Neural progenitor cell (in vitro differentiated cells): ENCODE measurements at regions not wholly inside any gene's neighbourhood (a gene's known extent, or its start where the extent isn't known, plus 50 kb on each side); places are given as distances from the start of the nearest gene placed in this dataset.

Source experiments
- EZH2 ChIP-seq: fragments of 200-600 bp; sonication (generic); IDR thresholded peaks from 2 replicates; pipeline ENCODE4 v1.6.1; 2017; ENCODE audit warnings: antibody characterized with exemption, mild to moderate bottlenecking, moderate library complexity
- EZH2phosphoT487 ChIP-seq: fragments of 200-600 bp; sonication (generic); IDR thresholded peaks from 2 replicates; pipeline ENCODE4 v1.6.1; 2017; ENCODE audit warnings: antibody characterized with exemption
- TF ChIP-seq, protein P1 (sequence below): fragments of 200-600 bp; sonication (generic); IDR thresholded peaks from 2 replicates; pipeline ENCODE4 v1.5.1; 2017; ENCODE audit warnings: antibody characterized with exemption, mild to moderate bottlenecking

DNA sequence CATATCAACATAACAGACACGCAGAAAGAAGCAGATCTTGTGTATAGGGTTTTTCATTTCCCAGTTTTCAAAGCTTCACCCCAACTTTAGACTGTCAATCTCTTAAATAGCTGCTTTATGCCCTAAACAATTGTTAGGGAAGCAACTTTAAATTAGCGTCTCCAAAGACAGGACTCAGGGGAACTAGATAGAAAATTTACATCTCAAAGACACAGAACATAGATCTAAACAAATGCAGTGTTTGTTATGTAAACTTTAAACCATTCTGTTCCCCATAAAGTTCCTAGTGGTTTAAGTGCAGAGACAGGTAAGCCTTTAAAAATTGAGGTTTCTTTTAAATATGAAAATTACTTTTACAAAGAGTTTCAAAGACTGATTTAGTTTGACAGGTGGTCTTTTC, 379.2 kb upstream of the GHITM start:
- TF ChIP-seq, protein P1, sequence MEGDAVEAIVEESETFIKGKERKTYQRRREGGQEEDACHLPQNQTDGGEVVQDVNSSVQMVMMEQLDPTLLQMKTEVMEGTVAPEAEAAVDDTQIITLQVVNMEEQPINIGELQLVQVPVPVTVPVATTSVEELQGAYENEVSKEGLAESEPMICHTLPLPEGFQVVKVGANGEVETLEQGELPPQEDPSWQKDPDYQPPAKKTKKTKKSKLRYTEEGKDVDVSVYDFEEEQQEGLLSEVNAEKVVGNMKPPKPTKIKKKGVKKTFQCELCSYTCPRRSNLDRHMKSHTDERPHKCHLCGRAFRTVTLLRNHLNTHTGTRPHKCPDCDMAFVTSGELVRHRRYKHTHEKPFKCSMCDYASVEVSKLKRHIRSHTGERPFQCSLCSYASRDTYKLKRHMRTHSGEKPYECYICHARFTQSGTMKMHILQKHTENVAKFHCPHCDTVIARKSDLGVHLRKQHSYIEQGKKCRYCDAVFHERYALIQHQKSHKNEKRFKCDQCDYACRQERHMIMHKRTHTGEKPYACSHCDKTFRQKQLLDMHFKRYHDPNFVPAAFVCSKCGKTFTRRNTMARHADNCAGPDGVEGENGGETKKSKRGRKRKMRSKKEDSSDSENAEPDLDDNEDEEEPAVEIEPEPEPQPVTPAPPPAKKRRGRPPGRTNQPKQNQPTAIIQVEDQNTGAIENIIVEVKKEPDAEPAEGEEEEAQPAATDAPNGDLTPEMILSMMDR: no peak
- TF ChIP-seq EZH2phosphoT487: no peak
- no peak for TF ChIP-seq EZH2
